ENCODE measurements at regions not wholly inside any gene's neighbourhood (a gene's known extent, or its start where the extent isn't known, plus 50 kb on each side); places are given as distances from the start of the nearest gene placed in this dataset.

DNA sequence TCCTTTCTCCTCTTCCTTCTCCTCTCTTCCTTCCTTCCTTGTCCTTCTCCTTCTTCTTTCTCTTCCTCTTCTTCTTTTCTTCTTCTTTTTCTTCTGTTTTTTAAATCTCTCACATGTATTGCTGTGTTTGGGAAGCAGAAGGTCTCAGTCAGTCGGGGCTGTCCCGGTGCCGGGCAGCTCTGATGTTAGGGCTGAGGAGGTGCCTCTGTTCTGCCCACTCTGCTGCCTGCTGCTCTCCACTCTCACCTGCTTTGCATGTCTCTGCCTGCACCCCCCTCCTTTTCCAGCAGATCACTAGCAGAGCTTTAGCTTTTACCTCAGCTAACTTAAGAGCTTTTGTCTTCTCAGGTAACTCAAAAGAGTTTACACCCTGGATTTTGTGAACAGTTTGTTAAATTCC lies 276.6 kb downstream of the CHRM3 start:
- no peak overlapping the region for H2AFZ ChIP-seq (replicated peaks; ENCODE audit: low read length, poor library complexity)
- no peak overlapping the region for H3K4me2 ChIP-seq (ENCODE audit: low read depth, low read length)
- no peak overlapping the region for H2BK120ac ChIP-seq (ENCODE audit: low read depth, low read length)
- no peak overlapping the region for H3K18ac ChIP-seq (ENCODE audit: low read depth, low read length)
- no peak overlapping the region for H4K91ac ChIP-seq (ENCODE audit: insufficient read depth, low read depth, low read length)
- ATAC-seq (ENCODE audit: low read depth) = no peak
- no peaks in the 10 kb centered on the region for H3K9me1 ChIP-seq (ENCODE audit: insufficient read depth, low read length)
- H3K4me3 ChIP-seq (ENCODE audit: insufficient read depth, low read depth, low read length) = no peak overlapping the region
- no peak overlapping the region for H4K8ac ChIP-seq (ENCODE audit: low read depth in 2 of 2, low read length in 2 of 2)
- DNase-seq = no peak
- H4K20me1 ChIP-seq (ENCODE audit: insufficient read depth, low read length) = no peaks in the 10 kb centered on the region
- no peak overlapping the region for H3K23ac ChIP-seq (ENCODE audit: low read depth, low read length)
- ChIA-PET CTCF (no interaction called here), POLR2A (ENCODE audit: unreplicated experiment) (no interaction called here)
- no peak overlapping the region for H3K56ac ChIP-seq (ENCODE audit: extremely low read depth, insufficient read depth, low read length)
- H3K9me3 ChIP-seq (ENCODE audit: control insufficient read depth, insufficient read depth, low read length) = peaks cover 15% of the 10 kb centered on the region; the same call in 1 of the 2 replicates
- BruUV-seq (replicated peaks) = no TSS peak
- WGBS, 2 experiments (ENCODE audit: extremely low coverage in 2 of 2, insufficient read length in 1 of 2) = no CpG with 5 or more reads among the region's 3 CpGs
- H2BK15ac ChIP-seq (ENCODE audit: low read depth, low read length) = no peak overlapping the region
- H3K9ac ChIP-seq (ENCODE audit: low read depth, low read length) = no peak overlapping the region
- H3K79me1 ChIP-seq (ENCODE audit: low read depth in 1 of 2, low read length in 2 of 2) = no peaks in the 10 kb centered on the region
- dilution Hi-C loops (cut with HindIII; ENCODE audit: low sequenced_read_pairs, unreplicated experiment) = no loop called here
- H3K27me3 ChIP-seq (ENCODE audit: control insufficient read depth, insufficient read depth, low read length) = no peaks in the 10 kb centered on the region
- H2BK20ac ChIP-seq (ENCODE audit: low read depth, low read length) = no peak overlapping the region
- in situ Hi-C loops (cut with MboI; ENCODE audit: low sequenced_read_pairs) = no loop called here
- intact Hi-C loops (cut with micrococcal nuclease) = no loop called here
- TF ChIP-seq NFE2L2 (IDR thresholded peaks at IDR 0.05; ENCODE audit: low read depth, low read length) = no peak
- TF ChIP-seq MAFK (IDR thresholded peaks at IDR 0.05; ENCODE audit: low read depth, low read length) = no peak
- TF ChIP-seq POLR2A (IDR thresholded peaks at IDR 0.05; ENCODE audit: low read depth, low read length) = no peak
- no peak for TF ChIP-seq BHLHE40 (IDR thresholded peaks at IDR 0.05; ENCODE audit: low read depth, low read length)
- no peak for TF ChIP-seq CEBPB (IDR thresholded peaks at IDR 0.05; ENCODE audit: low read depth, low read length)
- TF ChIP-seq, protein P1, sequence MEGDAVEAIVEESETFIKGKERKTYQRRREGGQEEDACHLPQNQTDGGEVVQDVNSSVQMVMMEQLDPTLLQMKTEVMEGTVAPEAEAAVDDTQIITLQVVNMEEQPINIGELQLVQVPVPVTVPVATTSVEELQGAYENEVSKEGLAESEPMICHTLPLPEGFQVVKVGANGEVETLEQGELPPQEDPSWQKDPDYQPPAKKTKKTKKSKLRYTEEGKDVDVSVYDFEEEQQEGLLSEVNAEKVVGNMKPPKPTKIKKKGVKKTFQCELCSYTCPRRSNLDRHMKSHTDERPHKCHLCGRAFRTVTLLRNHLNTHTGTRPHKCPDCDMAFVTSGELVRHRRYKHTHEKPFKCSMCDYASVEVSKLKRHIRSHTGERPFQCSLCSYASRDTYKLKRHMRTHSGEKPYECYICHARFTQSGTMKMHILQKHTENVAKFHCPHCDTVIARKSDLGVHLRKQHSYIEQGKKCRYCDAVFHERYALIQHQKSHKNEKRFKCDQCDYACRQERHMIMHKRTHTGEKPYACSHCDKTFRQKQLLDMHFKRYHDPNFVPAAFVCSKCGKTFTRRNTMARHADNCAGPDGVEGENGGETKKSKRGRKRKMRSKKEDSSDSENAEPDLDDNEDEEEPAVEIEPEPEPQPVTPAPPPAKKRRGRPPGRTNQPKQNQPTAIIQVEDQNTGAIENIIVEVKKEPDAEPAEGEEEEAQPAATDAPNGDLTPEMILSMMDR (conservative IDR thresholded peaks at IDR 0.05; ENCODE audit: low read depth, low read length) = no peak
- no peak for TF ChIP-seq MXI1 (IDR thresholded peaks at IDR 0.05; ENCODE audit: borderline replicate concordance, low read depth, low read length)
- no peak for TF ChIP-seq ELK1 (IDR thresholded peaks at IDR 0.05; ENCODE audit: borderline replicate concordance, low read depth, low read length)
- TF ChIP-seq, protein P2, sequence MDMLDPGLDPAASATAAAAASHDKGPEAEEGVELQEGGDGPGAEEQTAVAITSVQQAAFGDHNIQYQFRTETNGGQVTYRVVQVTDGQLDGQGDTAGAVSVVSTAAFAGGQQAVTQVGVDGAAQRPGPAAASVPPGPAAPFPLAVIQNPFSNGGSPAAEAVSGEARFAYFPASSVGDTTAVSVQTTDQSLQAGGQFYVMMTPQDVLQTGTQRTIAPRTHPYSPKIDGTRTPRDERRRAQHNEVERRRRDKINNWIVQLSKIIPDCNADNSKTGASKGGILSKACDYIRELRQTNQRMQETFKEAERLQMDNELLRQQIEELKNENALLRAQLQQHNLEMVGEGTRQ (IDR thresholded peaks at IDR 0.05; ENCODE audit: low read depth, low read length) = no peak
- no peak for TF ChIP-seq MAZ (IDR thresholded peaks at IDR 0.05; ENCODE audit: borderline replicate concordance, low read depth, low read length)
- no peak for TF ChIP-seq RFX5 (IDR thresholded peaks at IDR 0.05; ENCODE audit: low read depth, low read length)
- TF ChIP-seq SMC3 (IDR thresholded peaks at IDR 0.05; ENCODE audit: low read depth, low read length) = no peak
- TF ChIP-seq CHD1 (IDR thresholded peaks at IDR 0.05; ENCODE audit: low read depth, low read length) = no peak
- TF ChIP-seq RAD21 (IDR thresholded peaks at IDR 0.05; ENCODE audit: low read length) = no peak
- no peak for TF ChIP-seq RCOR1 (IDR thresholded peaks at IDR 0.05; ENCODE audit: insufficient replicate concordance, low read length)
- no peak for TF ChIP-seq FOS (IDR thresholded peaks at IDR 0.05; ENCODE audit: low read depth, low read length)
- H3K4me1 ChIP-seq (ENCODE audit: control insufficient read depth, insufficient read depth, low read length) = no peaks in the 10 kb centered on the region
- no peak overlapping the region for H3K4ac ChIP-seq (ENCODE audit: low read depth, low read length)
- no peak overlapping the region for H3K14ac ChIP-seq (replicated peaks; ENCODE audit: low read depth, low read length)
- H2AK9ac ChIP-seq (replicated peaks; ENCODE audit: low read depth, low read length, poor library complexity) = no peak overlapping the region
- no peaks in the 10 kb centered on the region for H3K36me3 ChIP-seq (ENCODE audit: control insufficient read depth, insufficient read depth, low read length)
- no peak overlapping the region for H2AK5ac ChIP-seq (ENCODE audit: low read depth, low read length)
- H2BK5ac ChIP-seq (ENCODE audit: low read depth, low read length, poor library complexity, severe bottlenecking) = no peak overlapping the region
- no peak overlapping the region for H4K5ac ChIP-seq (ENCODE audit: low read depth, low read length)
- no peak overlapping the region for H3K27ac ChIP-seq (ENCODE audit: insufficient read depth, low read length)

All from IMR-90 (cell line).